ENCODE measurements at regions not wholly inside any gene's neighbourhood (a gene's known extent, or its start where the extent isn't known, plus 50 kb on each side); places are given as distances from the start of the nearest gene placed in this dataset.
"Not testable (repeated sequence)": the region's sequence is repeated elsewhere in the genome, so short reads cannot be mapped to it uniquely, and the experiment has no call there.

GRCh38 chr2:66317268-66317890 is 117.5 kb upstream of the MEIS1 start:
- no peak for DNase-seq (ENCODE audit: low spot score)

GRCh38 chr2:66306483-66306882 is 128.4 kb upstream of the MEIS1 start:
- DNase-seq (ENCODE audit: low spot score) = no peak

GRCh38 chr2:66305718-66306117 is 129.2 kb upstream of the MEIS1 start:
- DNase-seq (ENCODE audit: low spot score) = no peak

GRCh38 chr2:66303471-66303870 is 131.5 kb upstream of the MEIS1 start:
- DNase-seq (ENCODE audit: low spot score) = no peak

GRCh38 chr2:66301767-66302140 is 133.2 kb upstream of the MEIS1 start:
- DNase-seq (ENCODE audit: low spot score) = no peak

GRCh38 chr2:66301022-66301766 is 133.7 kb upstream of the MEIS1 start:
- DNase-seq (ENCODE audit: low spot score) = no peak

GRCh38 chr2:66283787-66284186 is 151.1 kb upstream of the MEIS1 start:
- DNase-seq (ENCODE audit: low spot score) = no peak

GRCh38 chr2:66281980-66282379 is 152.9 kb upstream of the MEIS1 start:
- DNase-seq (ENCODE audit: low spot score) = no peak

GRCh38 chr2:66279024-66279423 is 155.9 kb upstream of the MEIS1 start:
- DNase-seq (ENCODE audit: low spot score) = no peak

GRCh38 chr2:66275984-66276383 is 158.9 kb upstream of the MEIS1 start:
- DNase-seq (ENCODE audit: low spot score) = no peak

GRCh38 chr2:66273933-66274490 is 160.9 kb upstream of the MEIS1 start:
- DNase-seq (ENCODE audit: low spot score) = no peak

- DNase-seq (ENCODE audit: low spot score) = no peak
Measured at GRCh38 chr2:66272751-66273150, 162.2 kb upstream of the MEIS1 start.

GRCh38 chr2:66271777-66272176 is 163.1 kb upstream of the MEIS1 start:
- DNase-seq (ENCODE audit: low spot score) = no peak

GRCh38 chr2:66270247-66270646 is 164.7 kb upstream of the MEIS1 start:
- no peak for DNase-seq (ENCODE audit: low spot score)

- no peak for DNase-seq (ENCODE audit: low spot score)
Measured at GRCh38 chr2:66269166-66269565, 165.8 kb upstream of the MEIS1 start.

- DNase-seq (ENCODE audit: low spot score) = no peak
Measured at GRCh38 chr2:66268756-66269155, 166.2 kb upstream of the MEIS1 start.

GRCh38 chr2:66264354-66264753 is 170.6 kb upstream of the MEIS1 start:
- no peak for DNase-seq (ENCODE audit: low spot score)

GRCh38 chr2:66255867-66256266 is 179.1 kb upstream of the MEIS1 start:
- DNase-seq (ENCODE audit: low spot score) = no peak

- DNase-seq (ENCODE audit: low spot score) = no peak
Measured at GRCh38 chr2:66255136-66255535, 179.8 kb upstream of the MEIS1 start.

GRCh38 chr2:66253066-66253465 is 181.9 kb upstream of the MEIS1 start:
- DNase-seq (ENCODE audit: low spot score) = no peak

- DNase-seq (ENCODE audit: low spot score) = no peak
Measured at GRCh38 chr2:66252109-66252508, 182.8 kb upstream of the MEIS1 start.

GRCh38 chr2:66251573-66251972 is 183.4 kb upstream of the MEIS1 start:
- DNase-seq (ENCODE audit: low spot score) = no peak

GRCh38 chr2:66249089-66249488 is 185.8 kb upstream of the MEIS1 start:
- DNase-seq (ENCODE audit: low spot score) = not testable (repeated sequence)

GRCh38 chr2:66243809-66244208 is 191.1 kb upstream of the MEIS1 start:
- DNase-seq (ENCODE audit: low spot score) = not testable (repeated sequence)
